RPMI8226 (cell line): ENCODE measurements at regions not wholly inside any gene's neighbourhood (a gene's known extent, or its start where the extent isn't known, plus 50 kb on each side); places are given as distances from the start of the nearest gene placed in this dataset.
"Not testable (repeated sequence)": the region's sequence is repeated elsewhere in the genome, so short reads cannot be mapped to it uniquely, and the experiment has no call there.

ENCODE experiments used
- DNase-seq: peaks from one replicate; pipeline ENCODE4 v3.0.0-alpha.2; 2015

DNA sequence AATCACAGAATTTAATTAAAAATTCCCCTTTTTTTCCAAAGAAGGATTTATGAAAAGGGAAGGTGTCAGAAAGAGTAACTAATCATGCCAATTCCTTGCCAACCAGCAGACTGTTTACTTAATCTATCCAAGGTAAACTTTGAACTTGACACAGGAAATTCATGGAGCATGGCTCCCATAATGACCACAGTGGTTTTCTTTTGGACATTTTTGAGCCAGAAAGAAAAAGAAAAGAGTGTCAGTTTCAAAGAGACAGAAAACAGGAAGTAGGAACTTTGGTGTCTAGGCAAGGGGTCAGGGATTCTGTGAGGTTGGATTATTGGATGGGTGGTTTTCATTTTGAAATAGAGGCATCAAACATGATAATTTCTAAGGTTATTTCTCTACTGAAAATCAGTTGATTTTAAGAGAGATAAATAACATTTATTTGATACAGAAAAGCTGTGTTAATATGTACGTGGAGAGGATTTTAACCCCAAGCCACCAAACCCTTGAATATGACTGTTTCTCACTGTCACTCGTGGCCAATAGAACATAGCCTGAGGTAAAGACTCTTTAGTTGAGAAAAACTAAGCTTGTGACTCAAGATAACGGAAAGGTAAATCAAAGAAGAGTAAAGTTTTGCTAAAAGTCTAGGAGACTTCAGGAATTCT, 196.1 kb downstream of the TTC6 start:
- DNase-seq = no peak

DNA sequence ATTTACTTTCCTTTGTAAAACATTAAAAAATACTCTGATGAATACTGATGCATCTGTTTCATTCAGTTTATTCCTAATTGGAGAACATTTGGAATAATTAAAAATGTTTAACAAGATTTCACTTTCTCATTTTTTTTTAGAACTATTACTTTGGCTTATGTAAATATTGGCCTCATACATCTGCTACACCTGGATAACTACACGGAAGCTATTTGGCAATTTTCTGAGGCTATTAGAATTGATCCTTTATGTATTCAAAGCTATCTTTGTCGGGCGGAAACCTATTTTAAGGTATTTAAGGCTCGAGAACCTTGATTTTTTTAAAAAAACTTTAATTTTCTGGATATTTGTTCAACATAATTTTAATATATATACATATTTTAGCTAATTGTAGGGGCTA, 196.7 kb downstream of the TTC6 start:
- DNase-seq = no peak

DNA sequence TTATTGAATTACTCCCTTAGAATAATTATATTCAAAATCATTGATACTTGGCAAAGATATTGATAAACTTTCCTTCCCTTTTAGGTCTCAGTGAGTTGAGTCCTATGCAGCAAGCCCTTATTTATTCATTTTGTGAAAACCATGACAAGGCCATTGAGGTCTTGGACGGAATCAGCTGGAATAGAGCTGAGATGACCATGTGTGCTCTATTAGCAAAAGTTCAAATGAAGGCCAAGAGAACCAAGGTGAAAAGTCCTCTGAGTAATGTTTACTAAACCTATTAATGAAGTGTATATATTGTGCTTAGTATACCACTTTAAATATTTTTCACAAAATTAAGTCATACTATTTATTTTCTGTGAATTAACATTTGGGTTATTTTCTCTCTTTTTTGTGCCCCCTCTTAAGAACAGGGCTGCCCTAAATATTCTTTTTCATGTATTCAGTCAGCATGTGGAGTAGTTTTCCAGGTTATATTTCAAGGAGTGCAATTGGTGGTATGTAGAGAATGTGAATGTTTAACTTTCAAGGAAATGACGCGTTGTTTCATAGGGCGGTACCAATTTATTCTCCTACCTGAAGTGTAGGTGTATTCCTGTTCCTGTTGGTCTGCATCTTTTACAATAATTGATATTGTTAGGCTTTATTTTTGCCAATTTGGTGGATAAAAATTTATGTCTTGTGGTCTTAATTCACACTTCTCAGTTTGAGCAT, 201.4 kb downstream of the TTC6 start:
- DNase-seq = no peak

DNA sequence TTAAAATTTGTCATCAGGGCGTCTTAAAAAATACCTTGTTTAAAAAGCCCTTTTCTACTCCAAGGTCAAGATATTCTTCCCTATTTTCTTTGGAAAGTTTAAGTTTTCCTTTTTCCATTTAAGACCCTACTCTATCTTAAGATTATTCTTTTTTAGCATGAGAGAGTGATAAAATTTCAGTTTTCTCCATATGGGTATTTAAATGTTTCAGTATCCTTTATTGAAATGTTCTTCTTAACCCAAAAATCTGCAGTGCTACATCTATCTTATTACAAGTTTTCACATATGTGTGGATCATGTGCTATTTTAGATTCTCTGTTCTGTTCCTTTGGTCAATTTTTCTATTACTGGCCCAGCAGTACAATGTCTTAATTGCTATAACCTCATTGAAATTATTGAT, 202.2 kb downstream of the TTC6 start:
- no peak for DNase-seq

DNA sequence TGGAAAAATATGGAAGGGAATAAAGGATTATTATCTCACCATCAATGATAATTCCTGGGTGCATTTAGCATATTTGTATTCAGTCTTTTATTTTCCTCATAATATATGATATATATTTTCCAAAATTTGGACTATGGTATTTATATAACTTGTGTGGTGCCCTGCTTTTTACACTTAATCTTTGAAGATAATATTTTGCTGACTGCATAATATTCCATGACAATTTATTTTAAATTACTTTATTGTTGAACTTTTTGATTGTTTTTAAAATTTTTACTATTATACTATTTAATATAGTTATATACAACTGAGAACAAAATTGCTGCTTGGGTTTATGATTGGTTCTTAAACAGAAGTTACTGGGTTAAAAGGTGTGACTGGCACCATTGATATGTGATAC, 212.3 kb downstream of the TTC6 start:
- no peak for DNase-seq

DNA sequence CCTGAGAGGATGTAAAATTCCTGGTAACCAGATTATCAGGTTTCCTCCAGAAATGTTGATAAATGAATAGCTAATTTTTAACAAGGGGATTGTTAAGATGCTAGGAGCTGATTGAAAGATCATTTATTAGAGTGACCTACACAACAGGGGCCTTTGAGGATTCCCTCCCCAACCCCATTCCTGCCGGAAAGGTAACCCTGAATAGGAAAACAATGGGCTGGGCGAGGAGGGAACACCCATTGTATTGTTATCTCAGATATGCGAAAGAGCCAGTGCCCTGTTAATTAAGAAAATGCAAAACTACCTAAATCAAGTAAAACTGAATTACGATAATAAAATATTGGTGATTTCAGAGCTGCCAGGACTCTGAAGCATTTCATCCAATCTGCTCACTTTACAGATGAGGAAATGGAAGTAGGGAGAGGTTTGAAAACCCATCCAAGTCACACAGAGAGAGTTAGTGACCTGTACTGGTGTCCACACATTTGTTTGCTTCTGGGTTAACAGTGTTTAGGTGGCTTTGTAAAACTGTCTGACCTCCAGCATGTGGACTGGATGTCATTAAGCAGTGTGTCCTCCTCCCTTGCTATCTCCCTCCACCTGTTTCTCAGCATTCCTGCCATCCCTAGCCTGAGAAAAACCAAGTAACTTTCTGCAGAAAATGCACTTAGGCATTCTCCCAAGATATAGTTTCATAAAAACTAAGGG, 214.8 kb downstream of the TTC6 start:
- DNase-seq = no peak

DNA sequence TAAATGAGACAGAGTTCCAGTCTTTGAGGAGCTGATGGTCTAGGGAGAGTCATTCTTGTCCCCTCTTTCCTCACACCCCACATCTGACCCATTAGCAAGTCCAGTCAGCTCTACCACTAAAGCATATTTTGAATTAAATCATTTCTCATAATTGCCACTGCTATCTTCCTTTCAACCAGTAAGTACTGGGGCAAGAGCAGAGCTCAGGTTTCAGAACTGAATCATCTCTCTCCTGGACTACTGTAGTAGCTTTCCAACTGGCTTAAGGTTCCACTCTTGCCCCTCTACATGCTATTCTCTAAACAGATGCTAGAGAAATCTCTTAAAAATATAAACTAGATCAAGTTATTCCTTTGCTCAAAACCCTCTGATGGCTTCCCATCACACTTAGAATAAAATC, 218.3 kb downstream of the TTC6 start:
- DNase-seq = no peak

DNA sequence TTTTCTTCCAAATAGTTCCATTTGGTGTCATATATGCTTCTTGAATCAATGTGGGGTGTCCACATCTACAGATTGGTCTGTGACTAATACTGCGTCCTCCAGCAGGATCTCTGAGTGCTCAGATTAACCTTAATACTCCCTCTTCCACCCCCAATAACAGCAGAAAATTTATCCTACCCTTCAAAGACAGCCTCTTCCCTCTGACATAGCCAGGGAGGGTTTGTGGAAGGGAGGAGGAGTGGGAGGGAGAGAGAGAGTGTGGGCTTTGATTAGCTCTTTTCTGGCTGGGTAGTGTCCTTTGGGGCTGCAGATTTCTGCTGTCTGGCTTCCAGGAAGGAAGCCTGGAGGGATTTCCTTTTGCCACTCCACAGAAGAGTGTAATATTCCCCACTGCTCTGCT, 220.7 kb downstream of the TTC6 start:
- no peak for DNase-seq

DNA sequence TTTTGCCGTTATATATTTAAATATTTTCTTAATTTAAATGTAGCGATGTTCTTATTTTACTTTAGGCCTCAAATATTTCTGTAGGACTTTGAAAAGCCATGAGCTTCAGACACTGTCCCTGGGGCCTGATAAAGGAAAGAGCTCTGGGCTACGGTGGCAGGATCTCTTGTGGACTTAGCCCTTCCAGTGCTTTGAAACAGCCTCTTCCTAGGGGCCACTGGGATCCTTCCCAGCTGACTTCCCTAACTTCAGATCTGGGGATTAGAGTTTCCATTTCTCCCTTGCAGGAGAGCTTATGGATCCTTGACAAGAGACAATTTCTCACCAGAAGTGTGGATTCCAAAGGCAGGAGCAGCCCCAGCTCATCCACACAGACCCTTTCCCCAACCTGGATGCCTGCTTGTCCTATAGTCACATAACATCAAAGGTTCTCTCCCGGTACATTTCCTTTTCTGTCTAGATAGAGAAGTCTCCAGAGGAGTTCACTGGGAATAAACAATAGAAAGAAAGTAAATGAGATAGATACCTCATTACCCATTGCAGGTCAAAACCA, 221.4 kb downstream of the TTC6 start:
- DNase-seq = no peak

DNA sequence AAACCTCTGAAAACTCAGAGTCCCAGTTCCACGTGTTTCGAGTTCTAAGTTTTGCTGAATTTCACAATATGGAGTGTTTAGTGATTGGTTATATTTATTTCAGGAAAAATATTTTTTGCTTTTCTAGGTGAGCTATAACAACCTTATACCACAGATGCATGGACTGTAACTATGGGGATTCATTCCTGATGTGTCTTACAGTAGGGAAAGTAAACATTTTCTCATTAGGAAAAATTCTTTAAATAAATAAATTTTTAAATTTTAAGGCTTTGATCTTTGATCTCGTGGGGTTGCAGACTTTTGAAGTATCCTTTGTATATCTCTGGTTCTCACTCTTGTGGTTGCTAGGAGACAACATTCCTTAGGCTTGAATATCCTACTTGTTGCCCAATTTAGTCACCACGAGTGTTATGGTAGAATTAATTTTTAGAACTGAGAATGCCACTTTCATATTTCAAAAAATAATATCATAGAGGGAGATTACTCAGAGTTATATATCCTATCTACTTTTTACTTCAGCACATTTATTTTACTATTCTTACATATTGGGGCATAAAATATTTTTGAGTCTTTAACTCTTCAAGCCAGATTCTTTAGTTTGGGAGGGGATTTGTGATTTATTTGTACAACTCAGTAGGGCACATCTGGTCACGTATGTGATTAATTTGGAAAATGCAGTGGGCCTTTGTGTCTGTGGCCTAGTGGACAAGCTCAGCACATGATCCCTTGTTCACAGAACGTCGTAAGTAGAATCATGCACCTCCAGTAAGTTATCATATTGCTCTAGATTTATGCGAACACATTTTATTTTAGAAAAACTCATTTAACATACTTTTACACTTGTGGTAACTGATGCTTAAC, 224.0 kb downstream of the TTC6 start:
- no peak for DNase-seq

DNA sequence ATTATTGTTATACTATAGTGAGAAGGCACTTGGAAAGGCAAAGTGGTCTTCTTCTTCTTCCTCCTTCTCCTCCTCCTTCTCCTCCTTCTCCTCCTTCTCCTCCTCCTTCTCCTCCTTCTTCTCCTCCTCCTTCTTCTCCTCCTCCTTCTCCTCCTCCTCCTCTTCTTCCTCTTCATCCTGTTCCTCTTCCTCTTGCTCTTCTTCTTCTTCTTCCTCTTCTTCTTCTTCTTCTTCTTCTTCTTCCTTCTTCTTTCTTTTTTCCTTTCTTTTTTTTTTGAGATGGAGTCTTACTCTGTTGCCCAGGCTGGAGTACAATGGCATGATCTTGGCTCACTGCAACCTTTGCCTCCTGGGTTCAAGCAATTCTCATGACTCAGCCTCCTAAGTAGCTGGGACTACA, 225.4 kb downstream of the TTC6 start:
- DNase-seq = not testable (repeated sequence)

DNA sequence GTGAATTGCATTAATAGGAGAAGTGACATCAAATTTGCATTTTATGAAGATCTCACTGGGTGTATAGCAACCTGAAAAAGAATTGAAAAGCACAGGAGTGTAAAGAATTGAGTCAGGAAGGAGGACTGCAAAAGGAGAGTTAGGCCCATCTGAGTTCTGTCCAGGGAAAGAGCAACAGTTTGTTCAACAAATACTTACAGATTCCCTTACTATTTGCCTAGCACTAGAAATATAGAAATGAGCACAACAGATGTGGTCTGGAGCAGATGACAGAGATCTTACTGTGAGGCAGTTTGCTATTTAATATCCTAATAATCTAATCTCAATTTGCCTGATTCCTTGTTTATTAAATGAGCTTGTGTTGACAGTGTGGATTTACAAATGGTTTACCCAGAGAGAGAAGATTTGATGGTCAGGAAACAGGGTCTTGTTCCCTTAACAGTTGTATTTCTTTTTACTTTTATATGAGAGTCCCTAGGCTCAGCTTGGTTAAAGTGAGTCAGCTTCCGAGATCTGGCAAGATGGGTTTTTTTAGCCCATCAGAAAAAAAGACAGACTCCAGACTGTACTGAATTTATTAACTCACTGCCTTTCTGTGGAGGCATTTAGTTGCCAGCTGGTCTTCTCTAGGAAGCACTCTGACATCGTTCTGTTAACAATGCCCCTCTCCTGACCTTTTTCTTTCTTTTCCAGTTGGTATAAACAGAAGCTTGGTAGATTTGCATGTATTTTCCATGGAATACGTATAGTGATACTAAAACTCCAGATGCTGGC, 229.7 kb downstream of the TTC6 start:
- no peak for DNase-seq

DNA sequence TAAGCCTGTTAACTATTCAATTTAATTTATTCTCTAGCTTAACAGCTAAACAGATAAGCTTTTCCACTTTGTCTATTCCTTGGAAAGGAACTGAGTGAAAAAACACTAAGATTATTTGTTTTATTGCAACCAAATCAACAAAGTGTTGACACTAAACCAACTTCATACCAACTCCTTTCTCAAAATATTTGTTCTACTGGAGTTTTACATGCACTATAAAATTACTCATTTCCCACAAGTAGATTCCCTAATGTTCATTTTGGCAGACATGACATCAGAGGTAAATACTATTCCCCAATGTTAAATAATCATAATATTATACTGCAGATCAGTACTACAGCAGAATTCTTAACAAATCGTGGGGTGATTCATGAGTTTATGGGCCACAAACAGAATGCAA, 231.4 kb downstream of the TTC6 start:
- no peak for DNase-seq

DNA sequence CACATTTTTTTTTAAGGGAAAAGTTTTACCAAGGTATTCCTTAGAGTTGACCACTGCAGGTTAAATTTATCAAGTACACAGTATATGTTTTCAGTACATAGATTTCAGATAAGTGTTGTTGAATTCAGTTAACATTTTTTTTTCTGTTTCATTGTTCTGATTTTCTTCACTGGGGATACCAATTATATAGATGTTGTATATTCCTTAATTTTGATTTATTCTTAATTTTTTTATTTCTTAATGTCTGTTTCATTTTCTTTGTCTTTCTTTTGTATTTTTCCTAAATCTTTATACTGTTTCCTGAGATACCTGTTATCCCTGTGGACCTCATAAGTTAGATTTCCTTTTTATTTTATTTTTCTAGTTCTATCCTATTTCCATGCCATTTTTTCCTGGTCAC, 234.8 kb downstream of the TTC6 start:
- no peak for DNase-seq

DNA sequence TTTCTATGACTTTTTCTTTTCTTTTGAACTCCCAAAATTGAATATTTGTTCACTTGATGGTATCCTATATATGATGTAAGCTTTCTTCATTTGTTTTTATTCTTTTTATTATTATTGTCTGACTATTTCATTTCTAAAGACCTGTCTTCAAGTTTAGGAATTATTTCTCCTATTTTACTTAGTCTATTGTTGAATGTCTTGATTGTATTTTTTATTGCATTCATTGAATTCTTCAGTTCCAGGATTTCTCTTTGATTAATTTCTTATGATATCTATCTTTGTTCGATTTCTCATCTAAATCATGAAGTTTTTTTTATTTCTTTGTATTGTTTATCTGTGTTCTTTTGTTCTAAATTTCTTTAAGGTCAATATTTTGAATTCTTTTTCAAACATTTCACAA, 238.8 kb downstream of the TTC6 start:
- DNase-seq = no peak

DNA sequence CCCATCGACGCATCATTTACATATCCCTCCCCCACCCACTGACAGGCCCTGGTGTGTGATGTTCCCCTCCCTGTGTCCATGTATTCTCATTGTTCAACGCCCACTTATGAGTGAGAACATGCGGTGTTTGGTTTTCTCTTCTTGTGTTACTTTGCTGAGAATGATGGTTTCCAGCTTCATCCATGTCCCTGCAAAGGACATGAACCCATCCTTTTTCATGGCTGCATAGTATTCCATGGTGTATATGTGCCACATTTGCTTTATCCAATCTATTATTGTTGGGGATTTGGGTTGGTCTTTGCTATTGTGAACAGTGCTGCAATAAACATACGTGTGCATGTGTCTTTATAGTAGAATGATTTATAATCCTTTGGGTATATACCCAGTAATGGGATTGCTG, 243.3 kb downstream of the TTC6 start:
- not testable (repeated sequence) for DNase-seq

DNA sequence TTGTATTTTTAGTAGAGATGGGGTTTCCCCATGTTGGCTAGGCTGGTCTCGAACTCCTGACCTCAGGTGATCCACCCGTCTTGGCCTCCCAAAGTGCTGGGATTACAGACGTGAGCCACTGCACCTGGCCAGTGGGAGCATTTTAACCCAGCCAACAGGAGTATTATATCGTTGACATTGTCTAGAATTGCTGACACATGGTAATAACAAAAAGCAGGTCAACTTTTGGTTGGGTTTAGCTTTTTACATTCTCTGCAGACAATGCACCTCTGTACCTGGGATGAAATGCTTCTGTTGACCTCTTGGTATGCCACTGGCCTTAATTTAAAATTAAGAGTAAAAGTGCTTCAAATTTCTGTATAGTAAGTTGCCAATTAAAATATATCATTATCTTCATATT, 245.6 kb downstream of the TTC6 start:
- DNase-seq = not testable (repeated sequence)

DNA sequence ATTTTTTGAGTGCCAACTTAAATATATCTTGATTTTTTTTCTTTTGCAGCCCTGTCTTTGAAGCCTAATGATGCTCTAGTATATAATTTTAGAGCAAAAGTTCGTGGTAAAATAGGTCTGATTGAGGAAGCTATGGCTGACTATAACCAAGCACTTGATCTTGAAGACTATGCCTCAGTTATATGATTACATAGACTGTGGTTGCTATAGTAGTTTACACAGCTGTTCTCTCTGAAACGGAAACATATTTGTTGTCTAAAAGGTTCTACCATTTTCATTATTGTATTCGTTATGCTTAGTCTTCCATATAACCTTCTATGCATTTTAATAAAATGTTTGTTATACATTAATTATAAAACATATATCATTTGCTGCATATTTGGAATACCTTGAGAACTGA, 246.7 kb downstream of the TTC6 start:
- no peak for DNase-seq

DNA sequence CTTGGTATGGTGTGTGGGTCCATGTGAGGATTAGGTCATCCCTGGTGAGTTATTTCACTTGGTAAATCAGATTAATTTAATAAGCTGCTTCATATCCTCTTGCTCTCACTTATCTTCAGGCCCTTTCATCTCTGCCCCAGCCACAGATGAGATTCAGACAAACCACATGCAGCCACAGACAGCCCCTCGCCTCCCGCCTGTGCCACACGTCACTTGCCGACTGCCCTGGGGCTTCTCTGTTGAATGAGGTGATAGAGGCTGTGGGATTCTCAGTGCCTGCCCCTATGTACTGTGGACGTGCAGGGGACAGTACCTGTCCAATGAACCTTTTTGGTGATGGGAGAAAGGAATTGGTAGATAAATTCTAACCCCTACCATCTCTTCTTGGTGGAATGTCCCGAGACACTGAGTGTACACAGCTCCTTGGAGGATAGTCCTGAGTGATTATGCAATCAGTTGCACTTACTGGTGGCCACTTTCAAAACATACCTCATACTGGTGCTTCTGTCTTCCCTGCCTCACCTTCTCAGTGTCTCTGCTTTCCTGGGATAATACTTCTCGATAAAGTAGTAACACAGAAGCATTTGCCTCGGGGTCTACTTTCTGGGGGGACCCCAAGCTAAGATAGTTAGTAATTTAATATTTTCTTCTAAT, 248.7 kb downstream of the TTC6 start:
- no peak for DNase-seq

DNA sequence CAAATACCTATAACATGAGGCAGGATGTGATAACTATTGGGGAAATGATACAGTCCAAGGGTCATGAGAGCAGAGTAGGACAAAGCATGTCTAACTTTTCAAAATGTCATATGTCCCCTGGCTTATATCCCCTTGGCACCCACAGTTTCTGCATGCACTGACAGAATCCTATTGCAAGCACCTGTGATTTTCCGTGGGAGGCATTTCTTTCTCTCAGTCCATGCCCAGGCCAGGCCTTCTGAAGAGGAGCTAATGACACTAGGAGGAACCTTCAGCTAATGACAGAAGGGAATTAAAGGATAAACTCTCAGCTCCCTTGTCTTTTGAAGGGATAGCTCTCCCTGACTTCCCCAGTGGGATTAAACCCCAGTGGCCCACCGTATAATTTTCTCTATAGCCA, 249.2 kb downstream of the TTC6 start:
- DNase-seq = no peak

DNA sequence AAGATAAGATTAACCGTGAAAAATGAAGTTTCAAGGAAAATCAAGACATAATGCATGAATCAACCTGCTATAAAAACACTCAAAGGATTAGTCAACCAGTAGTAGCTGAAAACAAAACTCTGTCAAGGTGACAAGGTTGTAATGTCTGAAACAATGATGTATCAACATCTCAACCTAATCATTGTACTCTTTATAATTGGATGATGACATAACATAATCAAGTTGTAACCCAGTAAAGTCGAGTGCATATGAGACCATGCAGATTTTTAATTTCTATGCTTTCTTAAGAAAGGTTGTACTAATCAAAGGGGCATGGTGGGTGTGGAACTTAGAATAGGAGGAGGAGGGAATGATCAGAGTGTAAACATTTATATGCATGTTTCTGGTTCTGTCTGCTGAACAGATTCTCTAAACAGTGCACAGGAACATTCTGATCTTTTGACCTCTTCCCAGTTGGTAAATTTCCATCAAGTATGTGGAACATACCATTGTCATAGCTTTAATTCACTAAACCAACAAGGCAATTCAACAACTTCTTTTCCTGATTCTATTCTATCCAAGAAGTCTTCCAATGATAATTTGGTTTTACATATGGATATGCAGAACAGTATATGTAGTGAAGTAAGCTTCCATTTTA, 253.7 kb downstream of the TTC6 start:
- no peak for DNase-seq
